ENCODE measurements at regions not wholly inside any gene's neighbourhood (a gene's known extent, or its start where the extent isn't known, plus 50 kb on each side); places are given as distances from the start of the nearest gene placed in this dataset.

DNA sequence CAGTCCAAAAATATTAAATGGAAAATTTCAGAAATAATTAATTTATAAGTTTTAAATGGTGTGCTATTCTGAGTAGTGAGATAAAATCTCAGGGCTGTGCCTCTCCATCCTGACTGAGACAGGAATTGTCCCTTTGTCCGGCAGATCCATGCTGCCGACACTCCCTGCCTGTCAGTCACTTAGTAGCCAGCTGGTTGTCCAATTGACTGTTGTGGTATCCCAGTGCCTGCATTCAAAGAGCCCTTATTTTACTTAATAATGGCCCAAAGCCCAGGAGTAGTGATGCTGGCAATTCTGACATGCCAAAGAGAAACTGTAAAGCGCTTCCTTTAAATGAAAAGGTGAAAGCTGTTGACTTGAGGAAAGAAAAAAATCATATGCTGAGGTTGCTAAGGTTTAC, 157.5 kb downstream of the ENC1 start:
- TF ChIP-seq, protein P1, sequence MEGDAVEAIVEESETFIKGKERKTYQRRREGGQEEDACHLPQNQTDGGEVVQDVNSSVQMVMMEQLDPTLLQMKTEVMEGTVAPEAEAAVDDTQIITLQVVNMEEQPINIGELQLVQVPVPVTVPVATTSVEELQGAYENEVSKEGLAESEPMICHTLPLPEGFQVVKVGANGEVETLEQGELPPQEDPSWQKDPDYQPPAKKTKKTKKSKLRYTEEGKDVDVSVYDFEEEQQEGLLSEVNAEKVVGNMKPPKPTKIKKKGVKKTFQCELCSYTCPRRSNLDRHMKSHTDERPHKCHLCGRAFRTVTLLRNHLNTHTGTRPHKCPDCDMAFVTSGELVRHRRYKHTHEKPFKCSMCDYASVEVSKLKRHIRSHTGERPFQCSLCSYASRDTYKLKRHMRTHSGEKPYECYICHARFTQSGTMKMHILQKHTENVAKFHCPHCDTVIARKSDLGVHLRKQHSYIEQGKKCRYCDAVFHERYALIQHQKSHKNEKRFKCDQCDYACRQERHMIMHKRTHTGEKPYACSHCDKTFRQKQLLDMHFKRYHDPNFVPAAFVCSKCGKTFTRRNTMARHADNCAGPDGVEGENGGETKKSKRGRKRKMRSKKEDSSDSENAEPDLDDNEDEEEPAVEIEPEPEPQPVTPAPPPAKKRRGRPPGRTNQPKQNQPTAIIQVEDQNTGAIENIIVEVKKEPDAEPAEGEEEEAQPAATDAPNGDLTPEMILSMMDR (IDR thresholded peaks at IDR 0.05) = no peak

DNA sequence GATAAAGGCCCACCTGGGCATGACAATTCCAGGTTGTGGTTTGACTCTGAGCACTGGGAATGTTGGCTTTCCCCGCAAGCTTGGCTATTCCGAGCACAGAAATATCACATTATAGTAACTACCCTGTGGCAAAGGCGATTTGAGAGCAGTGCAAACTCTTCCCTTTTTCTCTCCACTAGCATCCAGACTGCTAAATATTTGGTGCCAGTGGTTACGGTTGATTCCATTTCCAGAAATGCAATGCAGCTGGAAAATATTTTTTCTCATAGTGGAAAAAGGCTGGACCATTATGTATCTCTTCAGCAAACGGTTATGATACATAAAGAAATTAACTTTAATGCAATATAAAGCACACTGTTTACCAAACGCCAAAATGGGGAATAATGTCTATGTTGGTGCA, 158.0 kb downstream of the ENC1 start:
- TF ChIP-seq, protein P1 (IDR thresholded peaks at IDR 0.05) = no peak

GRCh38 chr5:74480201-74480600, 160.3 kb downstream of the ENC1 start:
- TF ChIP-seq, protein P1 (IDR thresholded peaks at IDR 0.05) = no peak

DNA sequence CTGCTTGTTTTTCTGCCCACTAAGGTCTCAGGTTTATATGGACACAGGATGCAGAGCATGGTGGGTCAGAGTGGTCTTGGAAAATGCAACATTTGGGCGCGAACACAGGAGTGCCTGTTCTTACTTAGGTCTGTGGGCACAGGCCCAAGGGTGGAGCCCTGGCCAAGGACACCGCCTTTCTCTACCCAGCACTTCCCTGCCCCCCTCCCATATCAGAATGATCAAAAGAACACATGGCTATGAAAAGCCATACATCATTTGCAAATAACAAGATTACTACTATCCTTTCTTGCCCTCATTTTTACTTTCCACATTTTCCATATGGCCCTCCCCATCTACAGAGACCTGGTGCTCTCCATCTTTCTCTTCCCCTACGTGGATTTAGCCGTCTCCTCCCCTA, 162.2 kb downstream of the ENC1 start:
- TF ChIP-seq, protein P1 (IDR thresholded peaks at IDR 0.05) = no peak

DNA sequence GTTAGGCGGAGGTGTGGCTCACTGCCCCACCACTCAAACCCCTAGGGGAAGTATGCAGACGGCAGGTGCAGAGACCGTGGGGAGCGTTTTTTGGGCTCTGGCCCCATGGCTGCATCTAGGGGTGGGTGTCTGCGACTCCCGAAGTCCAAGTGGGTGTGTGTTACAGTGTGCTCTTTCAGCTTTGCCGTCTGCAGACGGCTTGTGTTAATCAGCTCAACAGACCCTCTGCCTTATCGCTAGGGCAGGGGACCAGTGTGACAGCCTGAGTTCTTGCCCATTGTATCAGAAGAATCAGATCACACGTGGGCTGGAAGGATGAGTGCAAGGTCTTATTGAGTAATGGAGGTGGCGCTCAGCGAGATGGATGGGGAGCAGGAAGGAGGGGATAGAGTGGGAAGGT, 162.8 kb downstream of the ENC1 start:
- TF ChIP-seq, protein P1 (IDR thresholded peaks at IDR 0.05) = no peak

GRCh38 chr5:74476819-74477453, 163.6 kb downstream of the ENC1 start:
- TF ChIP-seq, protein P1 (IDR thresholded peaks at IDR 0.05) = no peak

DNA sequence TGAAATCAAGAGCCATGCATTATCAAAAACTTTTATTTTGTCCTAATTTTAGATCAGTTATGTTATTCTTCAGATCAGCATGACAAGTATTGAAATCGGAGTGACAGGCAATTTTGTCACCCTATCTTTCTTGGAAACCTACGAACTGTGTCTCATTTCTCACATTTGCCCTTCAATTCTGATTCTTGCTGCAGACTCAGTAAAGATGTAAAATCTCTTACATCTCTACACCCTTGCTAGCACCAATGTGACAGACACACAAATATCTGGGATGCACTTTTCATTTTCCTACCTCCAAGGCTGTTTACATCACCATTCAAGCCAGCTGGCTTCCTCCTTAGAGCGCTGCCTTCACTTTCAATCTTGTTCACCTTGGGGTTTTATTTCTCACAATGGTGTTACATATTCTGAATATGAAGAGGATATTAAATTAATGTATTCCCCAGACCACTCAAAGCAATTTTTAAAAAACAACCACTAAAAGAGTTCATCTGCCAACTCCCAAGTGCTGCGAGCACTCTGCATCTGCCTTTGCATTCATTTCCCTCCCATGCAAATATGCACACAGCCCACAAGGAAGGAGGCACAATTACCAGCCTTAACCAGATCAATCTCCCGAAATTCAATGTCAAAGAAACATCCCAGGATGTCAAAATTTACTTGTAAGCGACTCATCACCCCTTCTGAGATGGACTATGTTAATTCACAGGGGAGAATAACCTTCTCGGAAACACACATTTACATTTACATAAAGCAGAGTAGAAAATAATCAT, 164.3 kb downstream of the ENC1 start:
- TF ChIP-seq, protein P1 (IDR thresholded peaks at IDR 0.05) = no peak

All from LNCAP (cell line).